Neural cell (in vitro differentiated cells): ENCODE measurements at regions not wholly inside any gene's neighbourhood (a gene's known extent, or its start where the extent isn't known, plus 50 kb on each side); places are given as distances from the start of the nearest gene placed in this dataset.

ENCODE experiments used
- CTCF ChIP-seq: fragments of 450-650 bp; IDR thresholded peaks from 2 replicates; pipeline ENCODE4 v1.5.1; 2014; ENCODE audit warnings: antibody characterized with exemption, mild to moderate bottlenecking, moderate library complexity; ENCODE audit not compliant: poor library complexity, severe bottlenecking
- EP300 ChIP-seq: fragments of 450-650 bp; conservative IDR thresholded peaks from 2 replicates; pipeline ENCODE4 v1.6.1; 2014; ENCODE audit warnings: antibody characterized with exemption, mild to moderate bottlenecking, moderate library complexity; ENCODE audit not compliant: poor library complexity, severe bottlenecking
- TF ChIP-seq, protein P1 (sequence below): IDR thresholded peaks from 2 replicates; pipeline ENCODE4 v1.6.1; 2012; ENCODE audit warnings: borderline replicate concordance

GRCh38 chr7:97623333-97623732 lies 108.6 kb upstream of the TAC1 start:
- TF ChIP-seq CTCF (no peak), EP300 (no peak)
- TF ChIP-seq, protein P1, sequence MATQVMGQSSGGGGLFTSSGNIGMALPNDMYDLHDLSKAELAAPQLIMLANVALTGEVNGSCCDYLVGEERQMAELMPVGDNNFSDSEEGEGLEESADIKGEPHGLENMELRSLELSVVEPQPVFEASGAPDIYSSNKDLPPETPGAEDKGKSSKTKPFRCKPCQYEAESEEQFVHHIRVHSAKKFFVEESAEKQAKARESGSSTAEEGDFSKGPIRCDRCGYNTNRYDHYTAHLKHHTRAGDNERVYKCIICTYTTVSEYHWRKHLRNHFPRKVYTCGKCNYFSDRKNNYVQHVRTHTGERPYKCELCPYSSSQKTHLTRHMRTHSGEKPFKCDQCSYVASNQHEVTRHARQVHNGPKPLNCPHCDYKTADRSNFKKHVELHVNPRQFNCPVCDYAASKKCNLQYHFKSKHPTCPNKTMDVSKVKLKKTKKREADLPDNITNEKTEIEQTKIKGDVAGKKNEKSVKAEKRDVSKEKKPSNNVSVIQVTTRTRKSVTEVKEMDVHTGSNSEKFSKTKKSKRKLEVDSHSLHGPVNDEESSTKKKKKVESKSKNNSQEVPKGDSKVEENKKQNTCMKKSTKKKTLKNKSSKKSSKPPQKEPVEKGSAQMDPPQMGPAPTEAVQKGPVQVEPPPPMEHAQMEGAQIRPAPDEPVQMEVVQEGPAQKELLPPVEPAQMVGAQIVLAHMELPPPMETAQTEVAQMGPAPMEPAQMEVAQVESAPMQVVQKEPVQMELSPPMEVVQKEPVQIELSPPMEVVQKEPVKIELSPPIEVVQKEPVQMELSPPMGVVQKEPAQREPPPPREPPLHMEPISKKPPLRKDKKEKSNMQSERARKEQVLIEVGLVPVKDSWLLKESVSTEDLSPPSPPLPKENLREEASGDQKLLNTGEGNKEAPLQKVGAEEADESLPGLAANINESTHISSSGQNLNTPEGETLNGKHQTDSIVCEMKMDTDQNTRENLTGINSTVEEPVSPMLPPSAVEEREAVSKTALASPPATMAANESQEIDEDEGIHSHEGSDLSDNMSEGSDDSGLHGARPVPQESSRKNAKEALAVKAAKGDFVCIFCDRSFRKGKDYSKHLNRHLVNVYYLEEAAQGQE, result no peak
